WI38 (cell line): ENCODE measurements at regions not wholly inside any gene's neighbourhood (a gene's known extent, or its start where the extent isn't known, plus 50 kb on each side); places are given as distances from the start of the nearest gene placed in this dataset.

ENCODE experiments used
- H3K4me3 ChIP-seq: 2 replicates; pipeline ENCODE4 v1.5.1; 2011; ENCODE audit warnings: low read depth, mild to moderate bottlenecking, control low read depth, low read length
- CTCF ChIP-seq: IDR thresholded peaks from 2 replicates; pipeline ENCODE4 v1.5.1; 2012; ENCODE audit warnings: low read depth, mild to moderate bottlenecking, control low read depth, low read length

GRCh38 chr10:123570898-123571515 lies 95.1 kb upstream of the GPR26 start:
- no peak overlapping the region for H3K4me3 ChIP-seq
- no peak for TF ChIP-seq CTCF

- TF ChIP-seq CTCF: no peak
- H3K4me3 ChIP-seq: no peak overlapping the region
Observed at GRCh38 chr10:123571978-123572377, 94.2 kb upstream of the GPR26 start.

- no peak overlapping the region for H3K4me3 ChIP-seq
- TF ChIP-seq CTCF: no peak; the same call in none of the 2 replicates
Observed at GRCh38 chr10:123573236-123574108, 92.7 kb upstream of the GPR26 start.

GRCh38 chr10:123574109-123574698 lies 92.0 kb upstream of the GPR26 start:
- H3K4me3 ChIP-seq: no peak overlapping the region
- TF ChIP-seq CTCF: no peak

- TF ChIP-seq CTCF: no peak
- H3K4me3 ChIP-seq: no peak overlapping the region
Observed at GRCh38 chr10:123575105-123575504, 91.0 kb upstream of the GPR26 start.

GRCh38 chr10:123576706-123577105 lies 89.4 kb upstream of the GPR26 start:
- no peak overlapping the region for H3K4me3 ChIP-seq
- no peak for TF ChIP-seq CTCF
